Glomerular visceral epithelial cell (primary cell): ENCODE measurements at regions not wholly inside any gene's neighbourhood (a gene's known extent, or its start where the extent isn't known, plus 50 kb on each side); places are given as distances from the start of the nearest gene placed in this dataset.

Experiments used
- DNase-seq: peaks from one replicate; pipeline ENCODE4 v3.0.0-alpha.2; 2016; ENCODE audit errors: extremely low spot score

- DNase-seq = no peak
These were observed 170.7 kb upstream of the POU3F1 start for GRCh38 chr1:38217316-38217715.

DNA sequence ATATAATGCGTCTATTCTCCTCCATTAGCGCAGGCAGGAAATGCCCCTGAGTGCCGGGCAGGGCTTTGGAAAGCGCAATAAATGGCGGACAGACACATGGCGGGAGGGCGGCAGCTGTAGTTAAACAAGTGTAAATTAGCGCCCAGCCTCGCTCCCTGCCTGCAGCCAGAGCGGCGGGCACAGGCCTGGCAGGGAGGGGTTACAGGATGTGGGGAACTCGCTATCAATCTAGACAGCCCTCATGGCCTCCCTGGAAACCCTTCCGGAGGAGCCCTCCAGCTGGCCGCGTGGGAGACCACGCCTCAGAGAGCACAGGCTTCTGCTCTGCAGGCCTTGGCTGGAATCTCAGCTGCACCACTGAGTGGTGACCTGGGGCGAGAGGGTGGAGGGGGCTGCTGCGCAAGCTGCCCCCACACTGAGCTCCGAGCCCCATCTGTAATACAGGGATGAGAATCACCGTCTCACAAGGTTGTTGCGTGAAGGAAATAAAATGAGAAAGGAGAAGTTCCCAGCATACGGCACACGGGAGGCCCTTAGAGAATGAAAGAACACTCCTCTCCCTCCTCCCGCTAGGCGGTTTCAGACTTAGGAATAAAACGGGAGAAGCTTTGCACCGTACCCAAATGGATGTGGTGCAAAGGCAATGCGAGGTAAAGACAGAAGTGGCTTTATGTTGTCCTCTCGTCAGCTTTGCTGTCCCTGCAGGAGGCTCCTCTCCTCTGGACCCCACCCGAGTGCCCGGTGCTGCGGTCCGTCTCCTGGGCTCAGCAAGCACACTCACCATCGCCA is 167.2 kb upstream of the POU3F1 start:
- no peak for DNase-seq

DNA sequence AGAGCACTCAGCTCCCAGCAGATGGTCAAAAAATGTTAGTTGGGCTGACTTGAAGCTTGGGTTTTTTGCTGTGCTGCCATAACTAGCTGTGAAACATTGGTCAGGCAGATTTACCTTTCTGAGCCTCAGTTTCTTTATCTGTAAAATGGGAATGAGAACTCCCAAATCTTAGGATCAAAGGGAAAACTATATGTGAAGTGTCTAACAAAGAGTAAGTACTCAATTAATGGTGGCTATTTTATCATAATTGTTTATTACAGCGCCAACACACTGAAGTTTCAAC is 164.2 kb upstream of the POU3F1 start:
- no peak for DNase-seq

DNA sequence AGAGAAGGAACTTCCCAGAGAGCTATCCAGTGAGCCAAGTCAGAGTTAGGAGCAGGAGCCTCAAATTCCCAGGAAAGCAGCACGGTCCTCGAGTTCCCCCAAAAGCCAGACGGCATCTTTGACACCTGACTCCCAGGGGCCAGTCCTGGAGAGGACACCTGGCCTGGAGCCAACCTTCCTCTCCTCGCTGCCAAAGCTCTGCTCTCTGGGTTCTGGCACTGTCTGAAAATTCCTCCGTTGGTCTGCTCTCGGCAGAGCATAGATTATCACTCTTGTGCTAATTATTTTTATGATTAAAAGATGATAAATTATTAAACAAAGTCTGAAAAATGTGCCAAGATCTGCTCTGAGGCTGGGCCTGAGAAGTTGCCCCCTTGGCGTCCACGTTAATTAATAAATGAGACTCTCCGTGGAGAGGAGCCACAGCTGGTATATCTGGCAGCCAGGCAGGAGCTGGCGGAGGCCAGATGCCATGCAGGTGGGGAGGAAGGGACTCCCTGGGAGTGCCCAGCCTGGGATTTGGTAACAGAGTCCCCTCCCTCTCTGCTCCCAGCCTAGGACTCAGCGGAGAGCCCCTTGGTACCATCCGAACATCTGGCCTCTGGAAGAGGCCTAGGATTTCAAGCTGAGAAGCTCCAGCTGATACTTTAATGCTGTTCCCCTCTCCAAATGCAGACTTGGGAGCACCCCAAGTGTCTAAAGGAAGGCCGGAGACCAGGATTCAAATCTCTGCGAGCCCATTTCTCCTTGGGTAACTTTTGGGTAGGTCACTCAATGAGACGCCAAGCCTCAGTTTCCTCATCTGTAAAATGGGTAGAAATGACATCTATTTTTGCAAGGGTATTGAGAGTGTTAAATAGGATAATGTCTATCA is 163.7 kb upstream of the POU3F1 start:
- no peak for DNase-seq

GRCh38 chr1:38208716-38209632 is 162.4 kb upstream of the POU3F1 start:
- no peak for DNase-seq

- DNase-seq = no peak
These were observed 161.3 kb upstream of the POU3F1 start for GRCh38 chr1:38207906-38208305.

- no peak for DNase-seq
These were observed 160.7 kb upstream of the POU3F1 start for GRCh38 chr1:38207275-38207674.

DNA sequence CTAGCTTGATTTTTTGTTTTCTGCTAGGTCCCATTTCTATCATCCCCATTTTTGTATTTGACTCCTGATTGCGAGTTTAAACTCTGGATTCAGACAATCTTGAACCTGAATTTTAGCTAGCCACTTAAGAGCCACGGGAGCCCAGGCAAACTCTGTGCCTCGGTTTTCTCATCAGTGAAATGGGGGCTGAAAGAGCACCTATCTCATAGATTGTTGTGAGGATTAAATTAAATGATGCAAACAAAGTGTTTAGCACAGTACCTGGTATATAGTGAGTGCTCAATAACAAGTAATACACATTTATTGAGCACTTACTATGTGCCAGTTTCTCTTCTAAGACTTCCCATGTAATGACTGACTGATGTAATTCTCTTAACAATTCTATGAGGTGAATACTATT is 158.1 kb upstream of the POU3F1 start:
- no peak for DNase-seq

DNA sequence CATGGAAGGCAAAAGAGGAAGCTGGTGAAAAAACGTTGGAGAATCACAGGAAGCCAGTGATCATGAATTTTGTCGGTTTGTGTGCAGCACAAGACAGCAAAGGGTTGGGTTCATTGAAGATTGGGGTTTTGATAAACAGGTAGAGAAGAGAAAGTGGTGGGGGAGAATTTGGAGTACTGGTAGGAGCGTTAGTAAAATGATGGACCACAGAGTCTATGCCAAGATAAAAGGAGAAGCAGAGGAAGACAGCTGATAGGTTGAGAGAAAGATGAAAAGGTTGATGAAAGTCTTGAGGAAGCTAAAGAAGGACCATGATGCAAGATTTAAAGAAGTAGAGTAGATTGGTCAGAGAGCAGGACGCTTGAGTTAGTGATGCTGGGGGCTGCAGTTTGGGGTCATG is 156.8 kb upstream of the POU3F1 start:
- no peak for DNase-seq

DNA sequence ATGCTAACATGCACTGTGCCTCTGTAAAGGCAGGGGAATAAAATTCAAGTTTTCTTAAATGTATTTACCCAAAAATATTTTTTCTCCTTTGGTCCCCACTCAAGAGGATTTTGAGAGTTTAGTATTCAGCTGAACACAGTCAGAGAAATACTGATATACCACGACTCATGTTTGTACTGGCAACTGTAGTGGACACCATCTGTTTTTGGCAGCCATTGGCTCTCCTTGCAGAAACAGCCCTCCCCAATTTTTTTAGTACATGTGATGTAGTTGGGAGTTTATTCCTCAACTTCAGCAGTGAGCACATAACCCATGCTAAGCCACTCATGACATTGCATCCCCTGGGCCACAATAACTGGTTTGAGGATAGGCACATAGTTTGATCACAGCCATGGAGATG is 154.8 kb upstream of the POU3F1 start:
- no peak for DNase-seq

- no peak for DNase-seq
These were observed 152.0 kb upstream of the POU3F1 start for GRCh38 chr1:38198621-38199020.

DNA sequence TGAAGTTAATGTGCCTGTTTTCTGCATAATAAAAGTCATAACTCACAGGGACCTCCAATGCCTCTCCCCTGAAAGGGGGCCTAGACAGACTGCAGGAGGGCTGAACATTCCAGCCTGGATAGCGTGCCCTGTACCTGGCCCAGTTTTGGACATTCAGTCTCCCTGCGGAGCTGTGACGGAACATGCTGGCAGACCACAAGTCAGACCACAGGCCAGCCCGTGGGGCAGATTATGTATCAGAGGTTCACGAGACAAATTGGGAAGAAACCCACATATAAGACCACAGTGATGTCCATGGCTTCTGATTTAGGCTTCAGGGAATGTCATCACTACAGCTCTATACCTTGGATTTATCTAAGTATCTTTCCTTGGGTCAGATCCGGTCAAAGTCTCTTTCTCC is 151.5 kb upstream of the POU3F1 start:
- DNase-seq = no peak

GRCh38 chr1:38197312-38198061 is 150.9 kb upstream of the POU3F1 start:
- DNase-seq = no peak

DNA sequence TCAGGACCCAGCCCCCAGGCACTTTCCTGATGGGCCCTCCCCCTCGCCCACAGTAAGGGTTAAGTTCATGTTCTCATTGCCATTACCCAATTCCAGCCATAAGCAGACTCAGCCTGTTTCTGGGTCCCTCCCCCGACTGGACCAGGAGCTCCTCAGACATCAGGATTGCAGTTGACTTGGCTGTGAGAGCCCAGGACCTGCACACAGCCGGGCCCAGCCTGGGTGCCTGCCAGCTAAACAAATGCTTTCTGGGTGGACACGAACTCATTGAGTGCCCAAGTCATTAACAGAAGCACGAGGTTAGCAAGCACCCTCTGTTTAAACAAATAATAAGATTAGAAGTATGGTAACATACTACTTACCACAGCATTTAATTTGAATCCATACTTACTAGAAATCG is 147.9 kb upstream of the POU3F1 start:
- no peak for DNase-seq

GRCh38 chr1:38193040-38193439 is 146.4 kb upstream of the POU3F1 start:
- DNase-seq = no peak

GRCh38 chr1:38191461-38191860 is 144.9 kb upstream of the POU3F1 start:
- DNase-seq = no peak

- no peak for DNase-seq
These were observed 144.4 kb upstream of the POU3F1 start for GRCh38 chr1:38190983-38191382.

GRCh38 chr1:38187552-38187951 is 141.0 kb upstream of the POU3F1 start:
- DNase-seq = no peak

- DNase-seq = no peak
These were observed 140.0 kb upstream of the POU3F1 start for GRCh38 chr1:38186566-38186965.

- no peak for DNase-seq
These were observed 139.3 kb upstream of the POU3F1 start for GRCh38 chr1:38185913-38186312.

DNA sequence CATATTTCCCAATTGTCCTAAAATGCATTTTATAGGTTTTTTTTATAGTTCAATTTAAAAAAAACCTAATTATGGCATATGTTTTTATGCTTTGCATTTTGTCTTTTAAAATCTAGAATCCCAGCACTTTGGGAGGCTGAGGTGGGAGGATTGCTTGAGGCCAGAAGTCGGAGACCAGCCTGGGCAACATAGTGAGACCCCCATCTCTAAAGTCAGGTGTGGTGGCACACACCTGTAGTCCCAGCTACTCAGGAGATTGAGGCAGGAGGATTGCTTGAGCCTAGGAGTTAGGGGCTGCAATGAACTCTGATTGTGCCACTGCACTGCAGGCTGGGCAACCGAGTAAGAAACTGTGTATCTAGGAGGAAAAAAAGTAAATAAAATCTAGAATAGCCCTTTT is 137.2 kb upstream of the POU3F1 start:
- no peak for DNase-seq

GRCh38 chr1:38183096-38183495 is 136.5 kb upstream of the POU3F1 start:
- DNase-seq = no peak
